Neuron (in vitro differentiated cells): ENCODE measurements at regions not wholly inside any gene's neighbourhood (a gene's known extent, or its start where the extent isn't known, plus 50 kb on each side); places are given as distances from the start of the nearest gene placed in this dataset.
"Not testable (repeated sequence)": the region's sequence is repeated elsewhere in the genome, so short reads cannot be mapped to it uniquely, and the experiment has no call there.

Experiments
- H2AFZ ChIP-seq: one replicate; pipeline ENCODE4 v1.6.1; 2013; ENCODE audit warnings: low read depth, mild to moderate bottlenecking, inconsistent platforms, low read length, moderate library complexity
- H3K27me3 ChIP-seq: one replicate; pipeline ENCODE4 v1.6.1; 2013; ENCODE audit warnings: low read length; ENCODE audit not compliant: insufficient read depth
- H3K36me3 ChIP-seq: one replicate; pipeline ENCODE4 v1.6.1; 2013; ENCODE audit warnings: low read length; ENCODE audit not compliant: insufficient read depth
- H3K4me1 ChIP-seq: one replicate; pipeline ENCODE4 v1.6.1; 2013; ENCODE audit warnings: low read length; ENCODE audit not compliant: insufficient read depth
- H3K4me3 ChIP-seq: 2 replicates; pipeline ENCODE4 v1.5.1; 2013; ENCODE audit warnings: mild to moderate bottlenecking, low read length, moderate library complexity
- H3K9me3 ChIP-seq: one replicate; pipeline ENCODE4 v1.6.1; 2013; ENCODE audit warnings: low read length

GRCh38 chr11:39804271-39804670 is 1655.2 kb downstream of the LRRC4C start:
- Histone ChIP-seq H2AFZ (no peak overlapping the region), H3K4me3 (no peak overlapping the region), H3K36me3 (no peaks in the 10 kb centered on the region), H3K9me3 (no peaks in the 10 kb centered on the region), H3K27me3 (no peaks in the 10 kb centered on the region), H3K4me1 (no peaks in the 10 kb centered on the region)

DNA sequence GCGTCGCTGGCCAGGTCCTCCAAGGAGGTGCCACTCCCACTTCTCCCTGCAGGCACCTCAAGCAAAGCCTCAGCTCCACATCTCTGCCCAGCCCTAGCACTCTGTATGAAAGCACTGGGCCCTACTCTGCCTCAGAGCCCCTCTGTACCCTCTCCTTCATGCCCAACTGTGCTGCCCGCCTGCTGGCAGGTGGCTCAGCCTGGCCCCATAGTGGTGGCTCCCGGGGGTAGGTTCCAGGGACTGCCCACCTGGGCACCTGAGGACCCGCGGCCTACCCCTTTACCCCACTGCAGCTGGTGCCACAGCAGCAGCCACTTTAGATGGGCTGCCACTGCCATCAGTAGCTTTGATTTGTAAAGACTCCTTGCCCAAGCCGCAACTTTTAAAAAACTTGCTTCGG is 1672.8 kb downstream of the LRRC4C start:
- Histone ChIP-seq H3K36me3 (no peaks in the 10 kb centered on the region), H3K4me3 (no peak overlapping the region), H3K4me1 (no peaks in the 10 kb centered on the region), H3K9me3 (no peaks in the 10 kb centered on the region), H3K27me3 (no peaks in the 10 kb centered on the region), H2AFZ (no peak overlapping the region)

DNA sequence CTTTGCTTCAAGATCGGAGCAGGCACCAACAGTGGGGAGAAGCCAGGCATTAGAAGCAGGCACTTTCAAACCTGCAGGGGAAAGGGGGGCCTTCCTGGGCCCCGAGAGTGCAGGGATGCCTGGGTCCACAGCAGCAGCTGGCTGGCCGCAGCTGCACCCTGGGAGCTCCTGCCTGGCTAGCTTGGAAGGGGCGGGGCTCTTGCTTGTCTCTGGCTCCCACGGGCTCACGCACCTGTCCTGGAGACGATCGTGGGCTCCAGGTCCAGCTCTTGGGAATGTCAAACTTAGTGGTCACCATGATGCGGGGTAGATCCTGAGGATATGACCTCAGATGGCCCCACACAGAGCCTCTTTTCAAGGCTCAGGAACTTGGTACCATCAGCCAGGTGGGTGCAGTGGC is 1673.2 kb downstream of the LRRC4C start:
- Histone ChIP-seq H3K4me3 (no peak overlapping the region), H3K27me3 (no peaks in the 10 kb centered on the region), H3K4me1 (no peaks in the 10 kb centered on the region), H2AFZ (no peak overlapping the region), H3K36me3 (no peaks in the 10 kb centered on the region), H3K9me3 (no peaks in the 10 kb centered on the region)

DNA sequence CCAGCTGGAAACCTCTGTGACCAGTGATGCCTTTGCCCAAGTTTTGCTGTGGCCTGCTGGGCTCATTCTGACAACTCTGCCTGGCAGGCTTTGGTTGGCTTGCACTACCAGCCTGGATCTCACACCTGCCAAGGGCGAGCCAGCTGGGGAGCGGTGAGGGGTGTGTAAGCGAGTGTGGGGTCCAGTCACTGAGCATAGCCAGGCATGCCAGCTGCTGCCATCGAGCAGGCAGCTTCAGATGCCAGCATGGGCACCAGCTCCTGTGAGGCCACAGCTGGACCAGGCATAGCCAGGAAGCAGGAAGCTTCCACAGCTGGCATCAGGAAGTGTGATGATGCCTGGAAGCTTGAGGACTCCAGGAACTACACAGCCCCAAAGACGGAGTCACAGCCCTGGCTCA is 1674.6 kb downstream of the LRRC4C start:
- no peak overlapping the region for H2AFZ ChIP-seq
- no peaks in the 10 kb centered on the region for H3K4me1 ChIP-seq
- H3K36me3 ChIP-seq, result no peaks in the 10 kb centered on the region
- no peaks in the 10 kb centered on the region for H3K9me3 ChIP-seq
- no peaks in the 10 kb centered on the region for H3K27me3 ChIP-seq
- no peak overlapping the region for H3K4me3 ChIP-seq

DNA sequence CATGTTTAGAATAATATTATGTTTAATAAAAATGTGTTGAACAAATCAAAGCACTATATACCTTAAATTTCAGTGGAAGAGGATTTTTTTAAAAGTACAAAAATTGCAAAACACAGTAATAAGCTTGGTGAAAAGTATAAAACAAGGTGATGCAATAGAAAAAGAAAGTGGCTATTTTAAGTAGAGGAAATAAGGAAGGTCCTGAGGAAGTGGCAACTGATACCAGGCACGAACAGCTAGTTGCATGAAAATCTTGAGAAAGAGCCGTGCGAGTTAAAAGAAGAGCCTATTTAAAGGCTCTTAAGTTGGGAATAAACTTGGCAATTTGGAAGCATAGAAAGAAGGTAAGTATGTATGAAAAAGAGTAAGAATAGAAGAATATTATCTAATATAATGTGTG is 1679.3 kb downstream of the LRRC4C start:
- no peaks in the 10 kb centered on the region for H3K27me3 ChIP-seq
- H2AFZ ChIP-seq, result no peak overlapping the region
- H3K4me1 ChIP-seq, result no peaks in the 10 kb centered on the region
- H3K4me3 ChIP-seq, result no peak overlapping the region
- H3K9me3 ChIP-seq, result no peaks in the 10 kb centered on the region
- no peaks in the 10 kb centered on the region for H3K36me3 ChIP-seq

DNA sequence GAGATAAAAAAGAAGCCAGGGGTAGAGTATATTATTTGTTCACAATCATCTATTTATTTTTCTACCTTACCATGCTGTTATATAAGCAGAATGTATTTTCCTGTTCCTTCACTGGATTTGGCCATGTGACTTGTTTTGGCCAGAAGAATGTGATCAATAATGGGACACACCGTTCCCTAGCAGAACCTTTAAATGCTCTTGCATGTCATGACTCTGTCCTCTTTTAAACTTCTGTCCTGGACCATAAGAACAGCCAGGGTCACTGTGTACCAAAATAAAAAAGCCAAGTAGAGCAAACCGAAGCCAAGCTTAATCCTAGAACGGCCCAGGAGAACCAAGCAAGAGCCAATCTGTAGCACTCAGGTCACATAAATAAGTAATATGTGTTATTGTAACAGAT is 1682.4 kb downstream of the LRRC4C start:
- no peaks in the 10 kb centered on the region for H3K9me3 ChIP-seq
- no peaks in the 10 kb centered on the region for H3K36me3 ChIP-seq
- no peaks in the 10 kb centered on the region for H3K27me3 ChIP-seq
- H2AFZ ChIP-seq, result no peak overlapping the region
- H3K4me1 ChIP-seq, result no peaks in the 10 kb centered on the region
- H3K4me3 ChIP-seq, result no peak overlapping the region

DNA sequence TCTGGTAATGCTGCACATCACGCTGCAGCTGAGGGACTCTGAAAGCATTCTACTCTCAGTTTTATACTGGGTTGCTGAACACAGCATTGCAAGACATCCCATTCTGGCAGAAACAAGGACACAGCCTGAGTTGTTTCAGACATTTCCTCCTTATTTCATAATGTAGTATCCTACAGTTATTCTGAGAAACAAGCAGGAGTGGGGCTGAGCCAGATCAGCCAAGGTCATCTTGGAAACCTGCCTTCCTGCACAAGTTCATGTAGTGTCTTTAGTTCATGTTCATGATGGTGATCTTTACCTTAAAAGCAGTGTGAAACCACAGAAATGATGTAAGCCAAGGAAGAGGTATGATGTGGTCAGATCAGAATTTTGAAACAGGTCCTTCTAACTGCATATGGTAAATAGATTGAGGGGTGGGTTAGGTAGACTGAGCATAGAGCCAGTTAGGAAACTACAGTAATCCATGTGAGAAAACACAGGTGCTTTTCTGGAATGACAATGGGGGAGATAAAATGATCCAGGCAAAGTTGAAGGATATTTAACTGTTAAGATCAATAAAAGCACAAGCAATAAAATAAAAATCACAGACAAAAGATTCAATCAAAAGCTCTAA is 1686.8 kb downstream of the LRRC4C start:
- H3K27me3 ChIP-seq, result no peaks in the 10 kb centered on the region
- no peaks in the 10 kb centered on the region for H3K9me3 ChIP-seq
- H3K36me3 ChIP-seq, result no peaks in the 10 kb centered on the region
- no peak overlapping the region for H3K4me3 ChIP-seq
- no peak overlapping the region for H2AFZ ChIP-seq
- H3K4me1 ChIP-seq, result no peaks in the 10 kb centered on the region

DNA sequence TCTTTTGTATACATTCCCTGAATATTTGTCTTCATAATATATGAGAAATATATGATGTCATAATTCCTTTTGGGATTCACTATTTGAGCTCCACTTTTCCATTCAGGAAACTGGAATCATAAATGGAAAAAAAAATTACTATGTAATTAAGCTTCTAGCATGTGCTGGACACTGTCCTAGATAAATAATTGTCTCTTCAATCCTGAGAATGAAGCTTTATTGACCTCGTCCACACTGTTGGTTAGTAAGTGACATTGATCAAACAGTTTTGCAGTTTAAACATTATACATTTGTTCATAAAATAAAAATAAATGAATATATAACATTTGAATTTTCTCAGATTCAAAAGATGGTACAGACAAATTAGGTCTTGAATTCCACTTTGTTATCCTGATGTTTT is 1691.2 kb downstream of the LRRC4C start:
- Histone ChIP-seq H3K9me3 (no peaks in the 10 kb centered on the region), H3K4me3 (no peak overlapping the region), H3K27me3 (no peaks in the 10 kb centered on the region), H2AFZ (no peak overlapping the region), H3K36me3 (no peaks in the 10 kb centered on the region), H3K4me1 (no peaks in the 10 kb centered on the region)

GRCh38 chr11:39745401-39745800 is 1714.1 kb downstream of the LRRC4C start:
- no peaks in the 10 kb centered on the region for H3K9me3 ChIP-seq
- no peaks in the 10 kb centered on the region for H3K4me1 ChIP-seq
- no peaks in the 10 kb centered on the region for H3K36me3 ChIP-seq
- H3K27me3 ChIP-seq, result no peaks in the 10 kb centered on the region
- H2AFZ ChIP-seq, result no peak overlapping the region
- no peak overlapping the region for H3K4me3 ChIP-seq

DNA sequence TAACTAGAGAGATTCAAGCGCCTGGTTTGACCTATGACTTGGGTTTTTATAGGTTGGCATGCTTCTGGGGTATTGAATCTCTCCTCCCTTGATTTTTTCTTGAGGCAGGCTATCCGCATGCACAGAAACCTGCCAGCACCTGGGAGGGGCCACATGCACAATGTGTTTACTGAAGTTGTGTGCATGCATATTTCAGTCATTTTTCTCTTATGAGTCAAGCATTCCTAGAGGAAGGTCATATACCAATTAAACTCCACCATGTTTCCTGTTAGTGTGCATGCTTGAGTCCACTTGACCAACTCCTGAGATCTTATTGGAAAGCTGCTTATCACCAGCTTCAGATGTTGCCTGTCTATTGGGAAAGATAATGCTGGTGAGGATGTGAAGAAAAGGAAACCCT is 1718.4 kb downstream of the LRRC4C start:
- Histone ChIP-seq H3K4me3 (no peak overlapping the region), H3K4me1 (no peaks in the 10 kb centered on the region), H3K9me3 (no peaks in the 10 kb centered on the region)

DNA sequence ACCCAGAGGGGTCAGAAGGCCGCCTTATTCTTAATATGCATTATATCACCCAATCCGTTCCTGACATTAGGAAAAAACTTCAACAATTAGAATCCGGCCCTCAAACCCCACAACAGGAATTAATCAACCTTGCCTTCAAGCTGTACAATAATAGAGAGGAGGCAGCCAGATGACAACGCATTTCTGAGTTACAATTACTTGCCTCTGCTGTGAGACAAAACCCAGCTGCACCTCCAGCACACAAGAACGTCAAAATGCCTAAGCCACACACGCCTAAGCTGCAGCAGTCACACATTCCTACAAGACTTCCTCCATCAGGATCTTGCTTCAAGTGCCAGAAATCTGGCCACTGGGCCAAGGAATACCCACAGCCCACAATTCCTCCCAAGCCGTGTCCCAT is 1723.1 kb downstream of the LRRC4C start:
- H2AFZ ChIP-seq, H3K36me3 ChIP-seq, H3K4me1 ChIP-seq, H3K4me3 ChIP-seq, H3K27me3 ChIP-seq, H3K9me3 ChIP-seq: not testable (repeated sequence)

More for the DNA sequence above, 1718.4 kb downstream of the LRRC4C start:
- no peaks in the 10 kb centered on the region for H3K36me3 ChIP-seq
- H3K27me3 ChIP-seq, result no peaks in the 10 kb centered on the region
- H2AFZ ChIP-seq, result no peak overlapping the region

- Histone ChIP-seq H3K4me1 (peaks cover 4% of the 10 kb centered on the region), H3K4me3 (no peak overlapping the region), H3K36me3 (no peaks in the 10 kb centered on the region), H3K9me3 (no peaks in the 10 kb centered on the region), H2AFZ (no peak overlapping the region), H3K27me3 (no peaks in the 10 kb centered on the region)
These were observed 1727.5 kb downstream of the LRRC4C start for GRCh38 chr11:39732001-39732400.

GRCh38 chr11:39725081-39725480 is 1734.4 kb downstream of the LRRC4C start:
- H3K27me3 ChIP-seq, result no peaks in the 10 kb centered on the region
- peaks cover 4% of the 10 kb centered on the region for H3K4me1 ChIP-seq
- H3K36me3 ChIP-seq, result no peaks in the 10 kb centered on the region
- no peaks in the 10 kb centered on the region for H3K9me3 ChIP-seq
- H2AFZ ChIP-seq, result no peak overlapping the region
- H3K4me3 ChIP-seq, result no peak overlapping the region

DNA sequence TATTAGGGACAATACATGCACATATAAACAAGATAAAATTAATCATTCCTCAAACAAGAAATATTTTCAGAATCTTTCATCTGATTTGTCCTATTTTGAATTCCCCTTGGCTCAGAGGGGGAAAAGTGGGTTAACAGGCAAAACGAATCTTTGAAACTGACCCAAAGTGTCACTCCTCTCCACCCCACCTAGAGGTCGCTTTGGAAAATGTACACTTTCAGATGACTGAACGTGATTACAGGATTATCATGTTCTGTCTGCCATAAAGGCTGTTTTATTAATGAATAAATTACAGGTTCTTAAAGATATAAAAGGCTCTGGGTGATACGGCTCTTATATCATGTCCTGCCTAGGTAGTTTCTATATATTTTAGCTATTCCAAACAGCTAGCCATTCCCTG is 1735.0 kb downstream of the LRRC4C start:
- peaks cover 4% of the 10 kb centered on the region for H3K4me1 ChIP-seq
- no peaks in the 10 kb centered on the region for H3K27me3 ChIP-seq
- H3K9me3 ChIP-seq, result no peaks in the 10 kb centered on the region
- H2AFZ ChIP-seq, result no peak overlapping the region
- no peaks in the 10 kb centered on the region for H3K36me3 ChIP-seq
- no peak overlapping the region for H3K4me3 ChIP-seq
